B cell (primary cell): ENCODE measurements at regions not wholly inside any gene's neighbourhood (a gene's known extent, or its start where the extent isn't known, plus 50 kb on each side); places are given as distances from the start of the nearest gene placed in this dataset.

ENCODE experiments used
- ATAC-seq: fragments of 200-7000 bp; cut with Tn5 transposase; one replicate; pipeline ENCODE4 v1.10.0; 2021; ENCODE audit warnings: low read depth, mild to moderate bottlenecking, moderate number of reproducible peaks, moderate library complexity
- CTCF ChIA-PET: fragments of 350-600 bp; sonication (Branson Sonifier 250); formaldehyde crosslinking; loops from one replicate; lab custom pipeline; 2021; ENCODE audit warnings: antibody characterized with exemption, inconsistent platforms; lab: Charles Lee
- POLR2A ChIA-PET: fragments of 350-600 bp; sonication (Branson Sonifier 250); formaldehyde crosslinking; loops from one replicate; lab custom pipeline; 2021; ENCODE audit warnings: antibody characterized with exemption; lab: Charles Lee
- DNase-seq: peaks from one replicate; pipeline ENCODE4 v3.0.0; 2013
- H2AFZ ChIP-seq: 2 replicates; pipeline ENCODE4 v1.6.1; 2012; ENCODE audit warnings: mild to moderate bottlenecking, low read depth, low read length; ENCODE audit not compliant: insufficient read depth, poor library complexity, severe bottlenecking
- H3K27ac ChIP-seq, 2 donors: 1 replicate in 1 of 2; 2 replicates in 1 of 2; pipeline ENCODE4 v1.5.1; 2012 to 2013; ENCODE audit warnings: low read length in 2 of 2, mild to moderate bottlenecking in 2 of 2, moderate library complexity in 1 of 2
- H3K27me3 ChIP-seq, 4 experiments: fragments of 200-600 bp in 1 of 4; sonication (generic) in 1 of 4; replicated peaks in 1 of 4; 1 replicate in 2 of 4; 2 replicates in 2 of 4; pipeline versions ENCODE4 v1.6.1 to v1.7.0; 2013 to 2016; ENCODE audit warnings: low read length in 3 of 4, mild to moderate bottlenecking in 2 of 4, mixed read lengths in 1 of 4, moderate library complexity in 1 of 4; ENCODE audit not compliant: insufficient read depth in 4 of 4, control insufficient read depth in 3 of 4; ENCODE audit errors: control extremely low read depth in 1 of 4
- H3K36me3 ChIP-seq, 2 experiments: replicated peaks in 1 of 2; 1 replicate in 1 of 2; 2 replicates in 1 of 2; pipeline versions ENCODE4 v1.6.1 to v1.7.1; 2013; ENCODE audit warnings: low read length in 1 of 2; ENCODE audit not compliant: insufficient read depth in 2 of 2, control insufficient read depth in 1 of 2; ENCODE audit errors: control extremely low read depth in 1 of 2, extremely low read depth in 1 of 2
- H3K4me1 ChIP-seq, 2 donors: fragments of 200-600 bp in 1 of 2; sonication (generic) in 1 of 2; 1 replicate in 1 of 2; 2 replicates in 1 of 2; pipeline versions ENCODE4 v1.5.1 to v1.6.1; 2013 to 2017; ENCODE audit warnings: low read length in 2 of 2; ENCODE audit not compliant: control insufficient read depth in 2 of 2, insufficient read depth in 2 of 2
- H3K4me2 ChIP-seq: replicated peaks from 2 replicates; pipeline ENCODE3; 2012; ENCODE audit warnings: mild to moderate bottlenecking, low read depth, low read length; ENCODE audit not compliant: poor library complexity, severe bottlenecking
- H3K4me3 ChIP-seq, 5 experiments: fragments of 200-600 bp in 1 of 5; sonication (generic) in 1 of 5; 1 replicate in 3 of 5; 2 replicates in 2 of 5; pipeline versions ENCODE4 v1.5.1 to v1.7.0; 2011 to 2016; ENCODE audit warnings: low read length in 4 of 5, mild to moderate bottlenecking in 4 of 5, low read depth in 2 of 5, control low read depth in 1 of 5, moderate library complexity in 1 of 5; ENCODE audit not compliant: insufficient read depth in 1 of 5; ENCODE audit errors: control extremely low read depth in 1 of 5, extremely low read depth in 1 of 5
- H3K79me2 ChIP-seq: fragments of 200-600 bp; sonication (generic); one replicate; pipeline ENCODE4 v1.6.0; 2016; ENCODE audit warnings: low read length; ENCODE audit not compliant: control insufficient read depth, insufficient read depth
- H3K9ac ChIP-seq: fragments of 200-600 bp; sonication (generic); 2 replicates; pipeline ENCODE4 v1.6.1; 2017; ENCODE audit warnings: mild to moderate bottlenecking, low read length, moderate library complexity
- H3K9me3 ChIP-seq, 3 donors: one replicate each; pipeline versions ENCODE4 v1.6.1 to v1.7.1; 2013; ENCODE audit warnings: low read length in 2 of 3; ENCODE audit not compliant: control insufficient read depth in 2 of 3, insufficient read depth in 1 of 3; ENCODE audit errors: control extremely low read depth in 1 of 3
- H4K20me1 ChIP-seq: 2 replicates; pipeline ENCODE4 v1.6.0; 2012; ENCODE audit warnings: mild to moderate bottlenecking, low read length; ENCODE audit not compliant: insufficient read depth, control insufficient read depth, poor library complexity, severe bottlenecking
- H3K27ac Mint-ChIP-seq: one replicate; pipeline ENCODE4 v1.8.0; 2021; ENCODE audit warnings: mixed read lengths
- H3K27me3 Mint-ChIP-seq: one replicate; pipeline ENCODE4 v1.8.0; 2021; ENCODE audit warnings: mixed read lengths
- H3K4me1 Mint-ChIP-seq: one replicate; pipeline ENCODE4 v1.8.0; 2021; ENCODE audit warnings: mixed read lengths
- H3K4me3 Mint-ChIP-seq: one replicate; pipeline ENCODE4 v1.8.0; 2021; ENCODE audit warnings: mixed read lengths
- H3K9me3 Mint-ChIP-seq: one replicate; pipeline ENCODE4 v1.8.0; 2022; ENCODE audit warnings: mixed read lengths; ENCODE audit not compliant: insufficient read depth
- CTCF ChIP-seq: fragments of 200-600 bp; IDR thresholded peaks from one replicate; pipeline ENCODE4 v1.8.0; 2022; ENCODE audit warnings: antibody characterized with exemption, mild to moderate bottlenecking
- EZH2 ChIP-seq: IDR thresholded peaks from 2 replicates; pipeline ENCODE4 v1.6.1; 2012; ENCODE audit warnings: borderline replicate concordance, low read depth, mild to moderate bottlenecking, moderate library complexity, low read length; ENCODE audit not compliant: insufficient read depth, poor library complexity, severe bottlenecking
- WGBS: methylation state at CpG from one replicate; pipeline ENCODE4 v1.1.5; 2013; ENCODE audit warnings: missing lambda C conversion rate; ENCODE audit not compliant: insufficient coverage; 5-methylcytosine and 5-hydroxymethylcytosine counted together
- intact Hi-C: fragments of 100-400 bp; cut with micrococcal nuclease; formaldehyde crosslinking; loops from one replicate; pipeline ENCODE4 v1.10.0; 2022

GRCh38 chr4:138327338-138327737 is 85.2 kb upstream of the SLC7A11 start:
- Histone ChIP-seq H3K36me3 (no peaks in the 10 kb centered on the region), H3K9ac (no peak overlapping the region), H3K27ac (no peak overlapping the region), H4K20me1 (no peaks in the 10 kb centered on the region), H3K4me3 (no peak overlapping the region), H3K4me1 (no peaks in the 10 kb centered on the region), H3K79me2 (no peaks in the 10 kb centered on the region), H3K27me3 (no peaks in the 10 kb centered on the region), H3K4me2 (no peak overlapping the region), H2AFZ (no peak overlapping the region), H3K9me3 (no peaks in the 10 kb centered on the region)
- Mint-ChIP-seq H3K27me3 (no peaks in the 10 kb centered on the region), H3K4me1 (no peaks in the 10 kb centered on the region), H3K4me3 (no peak overlapping the region), H3K9me3 (no peaks in the 10 kb centered on the region), H3K27ac (no peak overlapping the region)
- intact Hi-C loops, result no loop called here
- no CpG with 5 or more reads among the region's 1 CpG for WGBS
- ChIA-PET CTCF (no interaction called here), POLR2A (no interaction called here)
- TF ChIP-seq CTCF (no peak), EZH2 (no peak)
- no peak for DNase-seq
- ATAC-seq, result no peak

- ATAC-seq (no peak), DNase-seq (no peak)
- TF ChIP-seq EZH2 (no peak), CTCF (no peak)
- no peak overlapping the region for H3K27ac ChIP-seq
- H3K4me2 ChIP-seq, result no peak overlapping the region
- H3K27me3 Mint-ChIP-seq, result no peaks in the 10 kb centered on the region
- H3K4me1 ChIP-seq, result no peaks in the 10 kb centered on the region
- H3K79me2 ChIP-seq, result no peaks in the 10 kb centered on the region
- H3K9ac ChIP-seq, result no peak overlapping the region
- H2AFZ ChIP-seq, result no peak overlapping the region
- ChIA-PET CTCF (no interaction called here), POLR2A (no interaction called here)
- H4K20me1 ChIP-seq, result no peaks in the 10 kb centered on the region
- H3K27me3 ChIP-seq, result no peaks in the 10 kb centered on the region
- no peaks in the 10 kb centered on the region for H3K9me3 Mint-ChIP-seq
- H3K36me3 ChIP-seq, result no peaks in the 10 kb centered on the region
- intact Hi-C loops, result no loop called here
- no peak overlapping the region for H3K4me3 Mint-ChIP-seq
- H3K4me1 Mint-ChIP-seq, result no peaks in the 10 kb centered on the region
- no peaks in the 10 kb centered on the region for H3K9me3 ChIP-seq
- no peak overlapping the region for H3K27ac Mint-ChIP-seq
- WGBS, result no CpG with 5 or more reads among the region's 1 CpG
- H3K4me3 ChIP-seq, result no peak overlapping the region
Measured at GRCh38 chr4:138320831-138321230, 78.7 kb upstream of the SLC7A11 start.
